PC-3 (cell line): ENCODE measurements at regions not wholly inside any gene's neighbourhood (a gene's known extent, or its start where the extent isn't known, plus 50 kb on each side); places are given as distances from the start of the nearest gene placed in this dataset.

ENCODE experiments used
- EZH2 ChIP-seq: fragments of 300-600 bp; sonication (generic); IDR thresholded peaks from one replicate; pipeline ENCODE4 v1.6.1; 2017; ENCODE audit warnings: antibody characterized with exemption, mild to moderate bottlenecking, low read length; ENCODE audit not compliant: unreplicated experiment
- EZH2phosphoT487 ChIP-seq: fragments of 300-600 bp; sonication (generic); IDR thresholded peaks from 2 replicates; pipeline ENCODE4 v1.6.1; 2018; ENCODE audit warnings: mild to moderate bottlenecking, antibody characterized with exemption, low read length, borderline replicate concordance
- TF ChIP-seq, protein P1 (sequence below): fragments of 300-600 bp; sonication (generic); conservative IDR thresholded peaks from 2 replicates; pipeline ENCODE4 v1.5.1; 2017; ENCODE audit warnings: antibody characterized with exemption, low read depth, mild to moderate bottlenecking, low read length

DNA sequence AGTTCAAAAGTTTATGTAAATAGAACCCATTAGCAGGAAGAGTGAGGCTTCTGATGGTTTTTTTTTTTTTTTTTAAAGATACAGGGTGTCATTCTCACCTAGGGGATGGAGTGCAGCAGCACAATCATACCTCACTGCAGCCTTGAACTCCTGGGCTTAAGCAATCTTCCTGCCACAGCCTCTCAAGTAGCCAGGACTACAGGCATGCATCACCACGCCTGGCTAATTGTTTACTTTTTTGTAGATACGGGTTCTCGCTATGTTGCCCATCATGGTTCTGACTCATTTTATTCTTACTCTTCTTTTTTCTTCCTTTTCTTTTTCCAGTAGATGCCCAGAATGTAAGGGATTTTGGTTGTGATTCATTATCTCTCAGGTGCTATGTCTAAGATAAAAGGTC is 201.1 kb downstream of the NNT start:
- TF ChIP-seq, protein P1, sequence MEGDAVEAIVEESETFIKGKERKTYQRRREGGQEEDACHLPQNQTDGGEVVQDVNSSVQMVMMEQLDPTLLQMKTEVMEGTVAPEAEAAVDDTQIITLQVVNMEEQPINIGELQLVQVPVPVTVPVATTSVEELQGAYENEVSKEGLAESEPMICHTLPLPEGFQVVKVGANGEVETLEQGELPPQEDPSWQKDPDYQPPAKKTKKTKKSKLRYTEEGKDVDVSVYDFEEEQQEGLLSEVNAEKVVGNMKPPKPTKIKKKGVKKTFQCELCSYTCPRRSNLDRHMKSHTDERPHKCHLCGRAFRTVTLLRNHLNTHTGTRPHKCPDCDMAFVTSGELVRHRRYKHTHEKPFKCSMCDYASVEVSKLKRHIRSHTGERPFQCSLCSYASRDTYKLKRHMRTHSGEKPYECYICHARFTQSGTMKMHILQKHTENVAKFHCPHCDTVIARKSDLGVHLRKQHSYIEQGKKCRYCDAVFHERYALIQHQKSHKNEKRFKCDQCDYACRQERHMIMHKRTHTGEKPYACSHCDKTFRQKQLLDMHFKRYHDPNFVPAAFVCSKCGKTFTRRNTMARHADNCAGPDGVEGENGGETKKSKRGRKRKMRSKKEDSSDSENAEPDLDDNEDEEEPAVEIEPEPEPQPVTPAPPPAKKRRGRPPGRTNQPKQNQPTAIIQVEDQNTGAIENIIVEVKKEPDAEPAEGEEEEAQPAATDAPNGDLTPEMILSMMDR = no peak
- no peak for TF ChIP-seq EZH2
- TF ChIP-seq EZH2phosphoT487 = no peak
